Heart right ventricle (tissue), 16 donors: ENCODE measurements at regions not wholly inside any gene's neighbourhood (a gene's known extent, or its start where the extent isn't known, plus 50 kb on each side); places are given as distances from the start of the nearest gene placed in this dataset.

Experiments
- ATAC-seq, 8 donors: fragments of 200-7000 bp; cut with Tn5 transposase; one replicate each; pipeline ENCODE4 v1.9.1; 2020; ENCODE audit warnings: mild to moderate bottlenecking in 8 of 8, moderate library complexity in 8 of 8, moderate number of reproducible peaks in 1 of 8
- DNase-seq, 2 donors: peaks; one replicate each; pipeline ENCODE4 v3.0.0-alpha.2; 2020
- H3K27ac ChIP-seq, 10 donors: fragments of 200-600 bp; sonication (generic) in 2 of 10; one replicate each; pipeline versions ENCODE4 v1.5.0 to v1.8.0; 2020 to 2022; ENCODE audit warnings: mild to moderate bottlenecking in 3 of 10
- H3K27me3 ChIP-seq, 7 donors: fragments of 200-600 bp; one replicate each; pipeline ENCODE4 v1.8.0; 2021 to 2022; ENCODE audit warnings: mild to moderate bottlenecking in 2 of 7
- H3K36me3 ChIP-seq, 9 donors: fragments of 200-600 bp; sonication (generic) in 1 of 9; one replicate each; pipeline versions ENCODE4 v1.5.0 to v1.8.0; 2020 to 2022; ENCODE audit warnings: mild to moderate bottlenecking in 2 of 9
- H3K4me1 ChIP-seq, 9 donors: fragments of 200-600 bp; sonication (generic) in 1 of 9; one replicate each; pipeline versions ENCODE4 v1.5.0 to v1.8.0; 2020 to 2022; ENCODE audit warnings: mild to moderate bottlenecking in 4 of 9
- H3K4me3 ChIP-seq, 10 donors: fragments of 200-600 bp; sonication (generic) in 2 of 10; one replicate each; pipeline versions ENCODE4 v1.5.0 to v1.8.0; 2020 to 2022; ENCODE audit warnings: mild to moderate bottlenecking in 7 of 10, moderate library complexity in 2 of 10
- H3K9me3 ChIP-seq, 11 donors: fragments of 200-600 bp in 10 of 11; sonication (generic) in 2 of 11; one replicate each; pipeline versions ENCODE4 v1.5.0 to v1.8.0; 2013 to 2022; ENCODE audit warnings: mild to moderate bottlenecking in 2 of 11, control low read depth in 1 of 11, moderate library complexity in 1 of 11
- CTCF ChIP-seq, 9 donors: fragments of 200-600 bp; sonication (generic) in 2 of 9; IDR thresholded peaks; one replicate each; pipeline versions ENCODE4 v1.5.0 to v1.8.0; 2021 to 2022; ENCODE audit warnings: antibody characterized with exemption in 9 of 9, mild to moderate bottlenecking in 5 of 9, moderate library complexity in 1 of 9
- WGBS, 2 donors: extraction: QIAGEN DNeasy Blood & Tissue Kit; methylation state at CpG; one replicate each; pipeline ENCODE4 v1.1.7; 2013; ENCODE audit warnings: inconsistent platforms in 1 of 2; 5-methylcytosine and 5-hydroxymethylcytosine counted together
- intact Hi-C, 10 donors: fragments of 100-400 bp; cut with DNase I; formaldehyde crosslinking; loops; one replicate each; pipeline versions ENCODE4 v1.11.1 to v1.14.2; 2022
- donor health status: Arrhythmogenic right ventricular cardiomyopathy.
- donor health status: ischemic (EF 13 %, LVEDD 7.1; RV severe dilation, severe dysfunction).
- donor health status: healthy with polysubstance abuse.
- donor health status: DM: no; HTN: yes; CAD: no.
- donor health status: DM: no; HTN: no; CAD: no.
- donor health status: ischemic (EF 25% LVEDD 6.9; RV normal size, moderate dysfunction).
- donor health status: ischemic (EF 25% LVEDD 5.7; RV mildly dilated, moderate dysfunction).
- donor health status: healthy.
- donor health status: DM: yes; HTN: yes; CAD: no.
- donor health status: Ischemic cardiomyopathy.
- donor health status: ischemic (EF 35%, LVEDD 5.7; RV mildly dilated, moderate dysfunction).
- donor health status: nonischemic (EF 11% LVEDD 7.7; RV severe dilation, severe dysfunction).
- donor health status: DM: yes; HTN: yes; CAD: no.
- donor health status: PGD.
- donor health status: ischemic (EF 29% LVEDD 5.4; RV normal size, mild dysfunction).
- donor health status: nonischemic (EF 23%, LVEDD 6.1; RV moderate dilation, normal function).

- no peak for ATAC-seq
- Histone ChIP-seq H3K4me3 (no peak overlapping the region), H3K9me3 (no peaks in the 10 kb centered on the region), H3K27me3 (no peaks in the 10 kb centered on the region), H3K27ac (no peak overlapping the region), H3K4me1 (peaks cover 4 to 49% (median 32%) of the 10 kb centered on the region in 9 donors), H3K36me3 (no peaks in the 10 kb centered on the region)
- DNase-seq, result no peak
- 73 to 94% methylated on average over 2 of the region's 2 CpGs for WGBS, 2 donors
- intact Hi-C loops, result no loop called here
- TF ChIP-seq CTCF (IDR thresholded peaks at IDR 0.05), result no peak
These were observed 183.3 kb downstream of the DEPDC1B start for GRCh38 chr5:60516688-60517087.

GRCh38 chr5:60514152-60514551 lies 185.8 kb downstream of the DEPDC1B start:
- DNase-seq (no peak), ATAC-seq (peak in 6 of 8 donors; percentile 33 to 81 (median 61))
- no peak for TF ChIP-seq CTCF (IDR thresholded peaks at IDR 0.05)
- H3K36me3 ChIP-seq, result no peaks in the 10 kb centered on the region
- intact Hi-C loops, result no loop called here
- no peak overlapping the region for H3K4me3 ChIP-seq
- H3K4me1 ChIP-seq, result peaks cover 3 to 23% (median 10%) of the 10 kb centered on the region in 9 donors
- no peaks in the 10 kb centered on the region for H3K27me3 ChIP-seq
- peak overlapping the region in 3 of 10 donors; percentile 11 to 46 (median 18) for H3K27ac ChIP-seq
- WGBS, 2 donors, result 26 to 45% methylated on average over 1 of the region's 1 CpG
- no peaks in the 10 kb centered on the region for H3K9me3 ChIP-seq

- Histone ChIP-seq H3K4me1 (peaks cover 0 to 16% (median 0%) of the 10 kb centered on the region in 9 donors), H3K36me3 (no peaks in the 10 kb centered on the region), H3K9me3 (no peaks in the 10 kb centered on the region), H3K27me3 (no peaks in the 10 kb centered on the region), H3K4me3 (no peak overlapping the region), H3K27ac (no peak overlapping the region)
- intact Hi-C loops, result no loop called here
- no peak for TF ChIP-seq CTCF (IDR thresholded peaks at IDR 0.05)
- DNase-seq (no peak), ATAC-seq (no peak)
These were observed 187.8 kb downstream of the DEPDC1B start for GRCh38 chr5:60512117-60512516.

- H3K4me1 ChIP-seq, result peaks cover 0 to 16% (median 0%) of the 10 kb centered on the region in 9 donors
- H3K4me3 ChIP-seq, result no peak overlapping the region
- WGBS, 2 donors, result 70 to 74% methylated on average over 3 of the region's 3 CpGs
- no peak for DNase-seq
- no peaks in the 10 kb centered on the region for H3K9me3 ChIP-seq
- H3K27ac ChIP-seq, result no peak overlapping the region
- no peak for TF ChIP-seq CTCF (IDR thresholded peaks at IDR 0.05)
- no peaks in the 10 kb centered on the region for H3K27me3 ChIP-seq
- no peak for ATAC-seq
- intact Hi-C loops, result no loop called here
- no peaks in the 10 kb centered on the region for H3K36me3 ChIP-seq
These were observed 189.3 kb downstream of the DEPDC1B start for GRCh38 chr5:60510663-60511062.
